GM12878 (cell line): ENCODE measurements at regions not wholly inside any gene's neighbourhood (a gene's known extent, or its start where the extent isn't known, plus 50 kb on each side); places are given as distances from the start of the nearest gene placed in this dataset.

Source experiments
- ATAC-seq: fragments of 200-7000 bp; cut with Tn5 transposase; 3 replicates; pipeline ENCODE4 v1.9.1; 2020; ENCODE audit warnings: mild to moderate bottlenecking, moderate library complexity
- BruUV-seq: library from RNA; stranded (reverse); fragments of 400-500 nt; replicated peaks from 2 replicates; lab custom pipeline; 2021; lab: Mats Ljungman, UMichigan
- CTCF ChIA-PET: fragments of 300-600 bp; sonication (Branson Sonifier 250); formaldehyde crosslinking; extraction: SDS; loops from one replicate; lab custom pipeline; 2021; ENCODE audit warnings: inconsistent platforms; lab: Yijun Ruan, JAX
- POLR2A ChIA-PET: fragments of 350-600 bp; formaldehyde crosslinking; extraction: SDS; loops from one replicate; lab custom pipeline; 2021; ENCODE audit warnings: inconsistent platforms; lab: Charles Lee
- RAD21 ChIA-PET: fragments of 300-600 bp; sonication (Branson Sonifier 250); formaldehyde crosslinking; loops from one replicate; lab custom pipeline; 2023; ENCODE audit warnings: antibody characterized with exemption; ENCODE audit not compliant: unreplicated experiment; lab: Charles Lee
- SMC1A ChIA-PET: fragments of 300-600 bp; sonication (Branson Sonifier 250); formaldehyde crosslinking; loops from one replicate; lab custom pipeline; 2023; ENCODE audit not compliant: unreplicated experiment, uncharacterized antibody; lab: Charles Lee
- DNase-seq: peaks from one replicate; pipeline ENCODE4 v3.0.0-alpha.2; 2011; ENCODE audit warnings: low read depth, low spot score
- FAIRE-seq: peaks from 3 replicates; lab custom pipeline; 2011; peaks lifted over from hg19 to GRCh38; lab: Jason Lieb, UNC
- H2AFZ ChIP-seq: 2 replicates; pipeline ENCODE4 v1.6.0; 2011; ENCODE audit warnings: low read depth, low read length, control low read depth; ENCODE audit not compliant: control insufficient read depth
- H3K27ac ChIP-seq: 2 replicates; pipeline ENCODE4 v1.5.1; 2011; ENCODE audit warnings: control low read depth; ENCODE audit not compliant: control insufficient read depth, insufficient read depth
- H3K27me3 ChIP-seq, 2 experiments: replicated peaks in 1 of 2; 2 replicates each; pipeline versions ENCODE4 v1.6.0 to v1.6.1; 2011; ENCODE audit warnings: low read length in 1 of 2; ENCODE audit not compliant: control insufficient read depth in 2 of 2, insufficient read depth in 2 of 2
- H3K36me3 ChIP-seq, 2 experiments: 2 replicates each; pipeline ENCODE4 v1.5.1; 2011; ENCODE audit warnings: low read length in 1 of 2; ENCODE audit not compliant: control insufficient read depth in 2 of 2, insufficient read depth in 2 of 2
- H3K4me1 ChIP-seq: 2 replicates; pipeline ENCODE4 v1.6.1; 2011; ENCODE audit warnings: mild to moderate bottlenecking, low read length, moderate library complexity, mixed read lengths; ENCODE audit not compliant: control insufficient read depth, insufficient read depth
- H3K4me2 ChIP-seq: 2 replicates; pipeline ENCODE4 v1.6.0; 2011; ENCODE audit warnings: control low read depth; ENCODE audit not compliant: control insufficient read depth, insufficient read depth
- H3K4me3 ChIP-seq: fragments of 200-600 bp; sonication (generic); 2 replicates; pipeline ENCODE4 v1.5.1; 2016
- H3K79me2 ChIP-seq: 2 replicates; pipeline ENCODE4 v1.6.0; 2011; ENCODE audit warnings: low read length; ENCODE audit not compliant: control insufficient read depth, insufficient read depth
- H3K9ac ChIP-seq: 2 replicates; pipeline ENCODE4 v1.8.0; 2011; ENCODE audit warnings: low read length, control low read depth, mixed read lengths; ENCODE audit not compliant: control insufficient read depth, insufficient read depth
- H3K9me3 ChIP-seq: replicated peaks from 3 replicates; pipeline ENCODE4 v1.5.1; 2011; ENCODE audit warnings: mild to moderate bottlenecking, low read length; ENCODE audit not compliant: control insufficient read depth, insufficient read depth
- H4K20me1 ChIP-seq: 2 replicates; pipeline ENCODE4 v1.6.0; 2011; ENCODE audit not compliant: control insufficient read depth, insufficient read depth
- BMI1 ChIP-seq: fragments of 450-650 bp; IDR thresholded peaks from 2 replicates; pipeline ENCODE4 v1.6.1; 2016; ENCODE audit warnings: mild to moderate bottlenecking, moderate library complexity, borderline replicate concordance
- CBX3 ChIP-seq: fragments of 200-600 bp; sonication (generic); IDR thresholded peaks from 2 replicates; pipeline ENCODE4 v1.6.1; 2016; ENCODE audit warnings: low read depth, borderline replicate concordance
- CBX5 ChIP-seq: sonication (generic); IDR thresholded peaks from 2 replicates; pipeline ENCODE4 v1.6.1; 2016; ENCODE audit warnings: low read depth, moderate library complexity, mild to moderate bottlenecking, inconsistent platforms
- CHD2 ChIP-seq: IDR thresholded peaks from 2 replicates; pipeline ENCODE4 v1.6.1; 2011; ENCODE audit warnings: low read depth, low read length, improper control_type of control experiment, borderline replicate concordance
- E2F4 ChIP-seq: IDR thresholded peaks from 2 replicates; pipeline ENCODE4 v1.6.1; 2012; ENCODE audit warnings: low read depth, low read length, improper control_type of control experiment
- IRF5 ChIP-seq: fragments of 450-650 bp; IDR thresholded peaks from 2 replicates; pipeline ENCODE4 v1.6.1; 2017; ENCODE audit warnings: borderline replicate concordance
- JUNB ChIP-seq: IDR thresholded peaks from 2 replicates; pipeline ENCODE4 v1.6.1; 2016; ENCODE audit warnings: antibody characterized with exemption, mild to moderate bottlenecking
- KLF5 ChIP-seq: fragments of 450-650 bp; IDR thresholded peaks from 2 replicates; pipeline ENCODE4 v1.6.1; 2014; ENCODE audit warnings: mild to moderate bottlenecking; ENCODE audit not compliant: partially characterized antibody
- NR2C1 ChIP-seq: fragments of 450-650 bp; IDR thresholded peaks from 2 replicates; pipeline ENCODE4 v1.6.1; 2017; ENCODE audit warnings: antibody characterized with exemption, mild to moderate bottlenecking, moderate library complexity
- SMARCA5 ChIP-seq: fragments of 450-650 bp; IDR thresholded peaks from 2 replicates; pipeline ENCODE4 v1.6.1; 2017; ENCODE audit warnings: mild to moderate bottlenecking
- TAF1 ChIP-seq: IDR thresholded peaks from 2 replicates; pipeline ENCODE4 v1.6.1; 2011; ENCODE audit warnings: mild to moderate bottlenecking, low read depth, low read length, borderline replicate concordance
- WRNIP1 ChIP-seq: IDR thresholded peaks from 2 replicates; pipeline ENCODE4 v1.6.1; 2011; ENCODE audit warnings: low read depth, low read length, improper control_type of control experiment, borderline replicate concordance
- YY1 ChIP-seq: IDR thresholded peaks from 2 replicates; pipeline ENCODE4 v1.6.1; 2011; ENCODE audit warnings: low read depth, mild to moderate bottlenecking, low read length
- ZNF384 ChIP-seq: IDR thresholded peaks from 2 replicates; pipeline ENCODE4 v1.6.1; 2012; ENCODE audit warnings: low read depth, mild to moderate bottlenecking, low read length, improper control_type of control experiment, borderline replicate concordance
- ZNF622 ChIP-seq: fragments of 450-650 bp; IDR thresholded peaks from 2 replicates; pipeline ENCODE4 v1.6.1; 2017; ENCODE audit warnings: mild to moderate bottlenecking, inconsistent platforms
- WGBS: methylation state at CpG from one replicate; pipeline ENCODE4 v1.1.6; 2016; ENCODE audit warnings: low lambda C conversion rate; ENCODE audit not compliant: insufficient replicate concordance, insufficient coverage; ENCODE audit errors: missing lambda C conversion rate; 5-methylcytosine and 5-hydroxymethylcytosine counted together
- in situ Hi-C: fragments of 300-500 bp; cut with MboI; formaldehyde crosslinking; loops from 9 replicates; pipeline ENCODE4 v1.14.3; 2018; ENCODE audit warnings: mixed read lengths
- intact Hi-C: fragments of 100-400 bp; cut with micrococcal nuclease; formaldehyde crosslinking; loops from one replicate; pipeline ENCODE4 v1.14.2; 2022; ENCODE audit not compliant: unreplicated experiment
- TF ChIP-seq, protein P1 (sequence below): IDR thresholded peaks from 2 replicates; pipeline ENCODE4 v1.6.1; 2011; ENCODE audit warnings: borderline replicate concordance, low read depth, mild to moderate bottlenecking, moderate library complexity, mixed read lengths, low read length; ENCODE audit not compliant: insufficient read depth; ENCODE audit errors: extremely low read length
- TF ChIP-seq, protein P2 (sequence below): IDR thresholded peaks from 2 replicates; pipeline ENCODE4 v1.6.1; 2011; ENCODE audit warnings: low read depth, mild to moderate bottlenecking, low read length, moderate library complexity, borderline replicate concordance; ENCODE audit errors: extremely low read depth
- TF ChIP-seq, protein P3 (sequence below): fragments of 450-650 bp; IDR thresholded peaks from 2 replicates; pipeline ENCODE4 v1.6.1; 2017; ENCODE audit warnings: low read depth, mild to moderate bottlenecking, moderate library complexity

GRCh38 chr15:62346168-62346567 is 181.1 kb upstream of the C2CD4B start:
- FAIRE-seq, result no peak
- WGBS, result 0% methylated on average over 1 of the region's 1 CpG
- SMC1A ChIA-PET, result no interaction called here

More at GRCh38 chr15:62346168-62346567, 181.1 kb upstream of the C2CD4B start:
- RAD21 ChIA-PET, result no interaction called here
- H3K4me3 ChIP-seq, result no peak overlapping the region
- H3K9me3 ChIP-seq, result no peaks in the 10 kb centered on the region
- no peak overlapping the region for H2AFZ ChIP-seq
- H3K36me3 ChIP-seq, result no peaks in the 10 kb centered on the region
- in situ Hi-C loops (no loop called here), intact Hi-C loops (no loop called here)
- no TSS peak for BruUV-seq
- ATAC-seq, result no peak
- no peak overlapping the region for H3K27ac ChIP-seq
- TF ChIP-seq CBX3 (no peak), TAF1 (no peak), NR2C1 (no peak), BMI1 (no peak), SMARCA5 (no peak), WRNIP1 (no peak), ZNF384 (no peak), KLF5 (no peak), E2F4 (no peak), JUNB (no peak), YY1 (no peak), CBX5 (no peak), CHD2 (no peak), IRF5 (no peak), ZNF622 (no peak)
- TF ChIP-seq, protein P1, sequence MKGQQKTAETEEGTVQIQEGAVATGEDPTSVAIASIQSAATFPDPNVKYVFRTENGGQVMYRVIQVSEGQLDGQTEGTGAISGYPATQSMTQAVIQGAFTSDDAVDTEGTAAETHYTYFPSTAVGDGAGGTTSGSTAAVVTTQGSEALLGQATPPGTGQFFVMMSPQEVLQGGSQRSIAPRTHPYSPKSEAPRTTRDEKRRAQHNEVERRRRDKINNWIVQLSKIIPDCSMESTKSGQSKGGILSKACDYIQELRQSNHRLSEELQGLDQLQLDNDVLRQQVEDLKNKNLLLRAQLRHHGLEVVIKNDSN, result no peak
- TF ChIP-seq, protein P2, sequence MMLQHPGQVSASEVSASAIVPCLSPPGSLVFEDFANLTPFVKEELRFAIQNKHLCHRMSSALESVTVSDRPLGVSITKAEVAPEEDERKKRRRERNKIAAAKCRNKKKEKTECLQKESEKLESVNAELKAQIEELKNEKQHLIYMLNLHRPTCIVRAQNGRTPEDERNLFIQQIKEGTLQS, result no peak
- TF ChIP-seq, protein P3, sequence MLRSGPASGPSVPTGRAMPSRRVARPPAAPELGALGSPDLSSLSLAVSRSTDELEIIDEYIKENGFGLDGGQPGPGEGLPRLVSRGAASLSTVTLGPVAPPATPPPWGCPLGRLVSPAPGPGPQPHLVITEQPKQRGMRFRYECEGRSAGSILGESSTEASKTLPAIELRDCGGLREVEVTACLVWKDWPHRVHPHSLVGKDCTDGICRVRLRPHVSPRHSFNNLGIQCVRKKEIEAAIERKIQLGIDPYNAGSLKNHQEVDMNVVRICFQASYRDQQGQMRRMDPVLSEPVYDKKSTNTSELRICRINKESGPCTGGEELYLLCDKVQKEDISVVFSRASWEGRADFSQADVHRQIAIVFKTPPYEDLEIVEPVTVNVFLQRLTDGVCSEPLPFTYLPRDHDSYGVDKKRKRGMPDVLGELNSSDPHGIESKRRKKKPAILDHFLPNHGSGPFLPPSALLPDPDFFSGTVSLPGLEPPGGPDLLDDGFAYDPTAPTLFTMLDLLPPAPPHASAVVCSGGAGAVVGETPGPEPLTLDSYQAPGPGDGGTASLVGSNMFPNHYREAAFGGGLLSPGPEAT, result no peak
- H3K27me3 ChIP-seq, result no peaks in the 10 kb centered on the region
- CTCF ChIA-PET, result no interaction called here
- H4K20me1 ChIP-seq, result no peaks in the 10 kb centered on the region
- no peaks in the 10 kb centered on the region for H3K79me2 ChIP-seq
- DNase-seq, result no peak
- no peak overlapping the region for H3K9ac ChIP-seq
- no peak overlapping the region for H3K4me2 ChIP-seq
- no peaks in the 10 kb centered on the region for H3K4me1 ChIP-seq
- POLR2A ChIA-PET, result no interaction called here
